ENCODE measurements at regions not wholly inside any gene's neighbourhood (a gene's known extent, or its start where the extent isn't known, plus 50 kb on each side); places are given as distances from the start of the nearest gene placed in this dataset.
"Not testable (repeated sequence)": the region's sequence is repeated elsewhere in the genome, so short reads cannot be mapped to it uniquely, and the experiment has no call there.

- TF ChIP-seq CTCF (IDR thresholded peaks at IDR 0.05), result no peak
- H3K4me1 ChIP-seq (ENCODE audit: control insufficient read depth in 1 of 2, low read depth in 2 of 2), result peaks cover 0 to 4% of the 10 kb centered on the region in 2 donors
- no peaks in the 10 kb centered on the region for H3K36me3 ChIP-seq
- no peaks in the 10 kb centered on the region for H3K27me3 ChIP-seq (replicated peaks; ENCODE audit: insufficient read depth)
- DNase-seq (ENCODE audit: low spot score) (no peak), ATAC-seq (ENCODE audit: insufficient number of reproducible peaks, low FRiP score, low read depth) (no peak)
- no peak overlapping the region for H3K4me3 ChIP-seq
- no peak overlapping the region for H3K27ac ChIP-seq
- no peaks in the 10 kb centered on the region for H3K9me3 ChIP-seq
Observed at GRCh38 chr14:98931911-98932310, 340.1 kb downstream of the BCL11B start.

DNA sequence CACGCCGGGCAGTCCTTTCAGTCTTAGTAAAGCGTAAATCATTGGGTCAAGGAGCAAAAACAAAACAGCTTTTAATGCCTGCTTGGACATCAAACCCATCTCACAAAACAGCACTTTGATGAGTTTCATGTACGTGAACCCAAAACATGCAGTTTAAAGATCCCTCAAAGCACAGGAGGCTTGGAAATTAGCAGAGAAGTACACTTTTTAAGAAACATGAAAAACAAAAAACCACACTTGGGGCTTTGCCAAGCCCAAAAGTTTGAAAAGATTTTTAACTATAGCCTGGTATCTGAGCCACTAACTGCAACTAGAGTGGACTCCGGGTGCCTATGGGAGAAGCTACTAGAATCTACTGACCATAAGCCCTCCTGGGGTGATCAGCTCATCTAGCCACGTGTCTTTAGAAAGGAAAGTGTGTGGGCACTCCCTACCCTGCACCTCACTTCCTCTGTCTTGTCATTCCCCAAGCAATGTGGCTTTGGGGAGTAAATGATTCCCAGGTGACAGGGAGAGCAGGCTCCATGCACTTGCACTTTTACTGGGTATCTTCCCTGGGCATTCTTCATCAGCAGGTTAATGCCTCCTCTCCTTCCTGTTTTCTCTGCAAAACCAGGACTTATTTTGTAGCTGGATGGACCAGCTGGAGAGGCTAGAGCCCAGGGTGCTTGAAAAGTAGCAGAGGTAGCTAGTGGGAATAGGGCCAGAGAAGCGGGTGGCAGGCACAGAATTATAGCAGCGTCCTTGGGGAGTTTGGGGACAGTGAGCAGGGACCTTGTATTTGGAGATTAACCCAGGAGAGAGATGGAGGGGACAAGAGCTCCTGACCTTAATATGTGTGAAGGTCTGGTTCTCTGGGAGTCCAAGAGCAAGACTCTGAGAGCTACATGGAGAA is 339.3 kb downstream of the BCL11B start:
- Histone ChIP-seq H3K4me1 (ENCODE audit: control insufficient read depth in 1 of 2, low read depth in 2 of 2) (no peaks in the 10 kb centered on the region), H3K9me3 (no peaks in the 10 kb centered on the region), H3K27me3 (replicated peaks; ENCODE audit: insufficient read depth) (no peaks in the 10 kb centered on the region), H3K27ac (no peak overlapping the region), H3K4me3 (no peak overlapping the region), H3K36me3 (no peaks in the 10 kb centered on the region)
- TF ChIP-seq CTCF (IDR thresholded peaks at IDR 0.05), result no peak
- ATAC-seq (ENCODE audit: insufficient number of reproducible peaks, low FRiP score, low read depth) (no peak), DNase-seq (ENCODE audit: low spot score) (no peak)

- not testable (repeated sequence) for H3K36me3 ChIP-seq; H3K4me1 ChIP-seq (ENCODE audit: control insufficient read depth in 1 of 2, low read depth in 2 of 2); DNase-seq (ENCODE audit: low spot score); H3K9me3 ChIP-seq; H3K4me3 ChIP-seq; ATAC-seq (ENCODE audit: insufficient number of reproducible peaks, low FRiP score, low read depth); H3K27me3 ChIP-seq (replicated peaks; ENCODE audit: insufficient read depth); H3K27ac ChIP-seq
Observed at GRCh38 chr14:98934569-98934968, 337.4 kb downstream of the BCL11B start.

- Histone ChIP-seq H3K27ac (no peak overlapping the region), H3K27me3 (replicated peaks; ENCODE audit: insufficient read depth) (no peaks in the 10 kb centered on the region), H3K4me3 (no peak overlapping the region), H3K4me1 (ENCODE audit: control insufficient read depth in 1 of 2, low read depth in 2 of 2) (no peaks in the 10 kb centered on the region), H3K36me3 (no peaks in the 10 kb centered on the region), H3K9me3 (no peaks in the 10 kb centered on the region)
- ATAC-seq (ENCODE audit: insufficient number of reproducible peaks, low FRiP score, low read depth) (no peak), DNase-seq (ENCODE audit: low spot score) (no peak)
- TF ChIP-seq CTCF (IDR thresholded peaks at IDR 0.05), result no peak
Observed at GRCh38 chr14:98935921-98936320, 336.1 kb downstream of the BCL11B start.

- Histone ChIP-seq H3K4me3 (no peak overlapping the region), H3K36me3 (no peaks in the 10 kb centered on the region), H3K9me3 (no peaks in the 10 kb centered on the region), H3K4me1 (ENCODE audit: control insufficient read depth in 1 of 2, low read depth in 2 of 2) (no peaks in the 10 kb centered on the region), H3K27me3 (replicated peaks; ENCODE audit: insufficient read depth) (no peaks in the 10 kb centered on the region), H3K27ac (no peak overlapping the region)
- TF ChIP-seq CTCF (IDR thresholded peaks at IDR 0.05), result no peak
- no peak for ATAC-seq (ENCODE audit: insufficient number of reproducible peaks, low FRiP score, low read depth)
- DNase-seq (ENCODE audit: low spot score), result no peak
Observed at GRCh38 chr14:98937021-98937420, 335.0 kb downstream of the BCL11B start.
